Ishikawa (cell line): ENCODE measurements at regions not wholly inside any gene's neighbourhood (a gene's known extent, or its start where the extent isn't known, plus 50 kb on each side); places are given as distances from the start of the nearest gene placed in this dataset.

Source experiments
- TF ChIP-seq, protein P1 (sequence below): IDR thresholded peaks from 2 replicates; pipeline ENCODE4 v1.6.1; 2012
- TF ChIP-seq, protein P2 (sequence below): IDR thresholded peaks from 2 replicates; pipeline ENCODE4 v1.6.1; 2012; ENCODE audit warnings: low read depth, mild to moderate bottlenecking

DNA sequence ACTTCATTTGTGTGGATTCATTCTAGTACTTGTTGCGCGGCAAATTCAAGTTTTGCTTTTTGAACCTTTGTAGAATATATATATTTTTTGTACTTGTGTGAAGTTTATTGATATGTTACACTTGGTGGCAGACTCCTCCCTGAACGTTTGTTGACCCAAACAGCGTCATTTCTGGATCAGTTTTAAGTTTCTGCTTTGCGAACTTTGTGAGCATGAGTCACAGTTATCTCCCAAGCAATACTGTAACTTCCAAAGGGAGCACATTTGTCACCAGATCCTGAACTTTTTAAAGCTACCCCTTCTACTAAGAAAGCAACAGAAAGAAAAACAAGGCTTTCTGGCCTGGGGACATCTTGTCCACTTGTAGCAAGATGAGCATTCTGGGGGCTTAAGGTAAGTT, 74.8 kb upstream of the CACNA2D3 start:
- TF ChIP-seq, protein P1, sequence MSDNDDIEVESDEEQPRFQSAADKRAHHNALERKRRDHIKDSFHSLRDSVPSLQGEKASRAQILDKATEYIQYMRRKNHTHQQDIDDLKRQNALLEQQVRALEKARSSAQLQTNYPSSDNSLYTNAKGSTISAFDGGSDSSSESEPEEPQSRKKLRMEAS = no peak
- TF ChIP-seq, protein P2, sequence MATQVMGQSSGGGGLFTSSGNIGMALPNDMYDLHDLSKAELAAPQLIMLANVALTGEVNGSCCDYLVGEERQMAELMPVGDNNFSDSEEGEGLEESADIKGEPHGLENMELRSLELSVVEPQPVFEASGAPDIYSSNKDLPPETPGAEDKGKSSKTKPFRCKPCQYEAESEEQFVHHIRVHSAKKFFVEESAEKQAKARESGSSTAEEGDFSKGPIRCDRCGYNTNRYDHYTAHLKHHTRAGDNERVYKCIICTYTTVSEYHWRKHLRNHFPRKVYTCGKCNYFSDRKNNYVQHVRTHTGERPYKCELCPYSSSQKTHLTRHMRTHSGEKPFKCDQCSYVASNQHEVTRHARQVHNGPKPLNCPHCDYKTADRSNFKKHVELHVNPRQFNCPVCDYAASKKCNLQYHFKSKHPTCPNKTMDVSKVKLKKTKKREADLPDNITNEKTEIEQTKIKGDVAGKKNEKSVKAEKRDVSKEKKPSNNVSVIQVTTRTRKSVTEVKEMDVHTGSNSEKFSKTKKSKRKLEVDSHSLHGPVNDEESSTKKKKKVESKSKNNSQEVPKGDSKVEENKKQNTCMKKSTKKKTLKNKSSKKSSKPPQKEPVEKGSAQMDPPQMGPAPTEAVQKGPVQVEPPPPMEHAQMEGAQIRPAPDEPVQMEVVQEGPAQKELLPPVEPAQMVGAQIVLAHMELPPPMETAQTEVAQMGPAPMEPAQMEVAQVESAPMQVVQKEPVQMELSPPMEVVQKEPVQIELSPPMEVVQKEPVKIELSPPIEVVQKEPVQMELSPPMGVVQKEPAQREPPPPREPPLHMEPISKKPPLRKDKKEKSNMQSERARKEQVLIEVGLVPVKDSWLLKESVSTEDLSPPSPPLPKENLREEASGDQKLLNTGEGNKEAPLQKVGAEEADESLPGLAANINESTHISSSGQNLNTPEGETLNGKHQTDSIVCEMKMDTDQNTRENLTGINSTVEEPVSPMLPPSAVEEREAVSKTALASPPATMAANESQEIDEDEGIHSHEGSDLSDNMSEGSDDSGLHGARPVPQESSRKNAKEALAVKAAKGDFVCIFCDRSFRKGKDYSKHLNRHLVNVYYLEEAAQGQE = no peak
